Epidermal melanocyte (primary cell): ENCODE measurements at regions not wholly inside any gene's neighbourhood (a gene's known extent, or its start where the extent isn't known, plus 50 kb on each side); places are given as distances from the start of the nearest gene placed in this dataset.

Source experiments
- DNase-seq: peaks from one replicate; pipeline ENCODE4 v3.0.0; 2011; ENCODE audit warnings: low spot score; ENCODE audit not compliant: insufficient read length

DNA sequence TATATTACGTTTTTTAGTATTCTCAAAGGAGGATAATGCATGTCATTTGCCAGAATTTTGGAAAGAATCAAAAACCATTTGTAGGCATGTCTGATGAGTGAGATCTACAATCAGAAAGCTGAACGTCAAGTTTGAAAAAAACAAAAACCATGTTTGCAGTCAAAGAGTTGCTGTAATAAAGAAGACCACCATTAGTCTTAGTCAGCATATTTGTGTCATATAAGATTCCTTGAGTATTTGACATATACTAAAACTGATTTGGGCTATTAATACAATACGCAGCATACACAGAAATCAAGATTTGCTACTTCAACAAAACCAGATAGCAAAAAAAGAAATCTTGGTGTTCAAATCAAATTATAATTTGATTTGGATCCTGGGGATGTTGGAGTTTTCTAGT lies 247.5 kb downstream of the SAMD5 start:
- DNase-seq, result no peak

DNA sequence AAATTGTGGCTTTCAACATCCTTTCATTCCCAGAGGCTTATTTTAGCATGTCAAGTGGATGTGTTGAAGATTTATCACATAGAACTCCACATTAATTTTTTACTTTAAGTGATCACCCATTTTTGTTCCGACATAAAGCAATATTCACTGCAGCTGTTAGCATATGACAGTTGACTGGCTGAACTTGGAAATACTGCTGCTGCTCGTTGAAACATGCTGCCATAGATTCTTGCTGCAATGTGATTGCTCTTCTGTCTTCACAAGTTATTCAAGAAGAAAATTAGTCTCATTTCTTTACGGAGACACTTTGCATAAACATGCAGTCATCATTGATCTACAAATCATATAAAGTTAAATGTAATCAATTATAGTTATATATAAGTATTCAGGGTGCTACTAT lies 248.4 kb downstream of the SAMD5 start:
- DNase-seq, result no peak

DNA sequence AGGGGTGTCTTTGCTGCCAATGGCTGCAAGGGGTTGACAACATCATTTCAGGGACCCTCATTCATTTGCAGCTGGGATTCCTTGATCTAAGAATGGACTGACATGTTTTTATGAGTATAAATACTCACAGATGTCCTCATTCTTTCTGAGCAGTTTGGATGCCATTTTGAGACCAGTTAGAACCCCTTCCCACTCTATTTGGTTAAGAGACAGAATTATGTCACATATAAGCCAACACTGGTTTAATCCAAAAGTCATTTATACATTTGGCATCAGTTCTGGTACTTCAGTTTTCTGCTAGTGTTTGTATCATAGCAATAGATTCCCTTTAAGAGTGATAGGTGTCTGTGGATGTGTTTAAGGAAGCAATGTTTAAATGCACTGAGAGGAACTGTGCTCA lies 248.8 kb downstream of the SAMD5 start:
- DNase-seq, result no peak

DNA sequence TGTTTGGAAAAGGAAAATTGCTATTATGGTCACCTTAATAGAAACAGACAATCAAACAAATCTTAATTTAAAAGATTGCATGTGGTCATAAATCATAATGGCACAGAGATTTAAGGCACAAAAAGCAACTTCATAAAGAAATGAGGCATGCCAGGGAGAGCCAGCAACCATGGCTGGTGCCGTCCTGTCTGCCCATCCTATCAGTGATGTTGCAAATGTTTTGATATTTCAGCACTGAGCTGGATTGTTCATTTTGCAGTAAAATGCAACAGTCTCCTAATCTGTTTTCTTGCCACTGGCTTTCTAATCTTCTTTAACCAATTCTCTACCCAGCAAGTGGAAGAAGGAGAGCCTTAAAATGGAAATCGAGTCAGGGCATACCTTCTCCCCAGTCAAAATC lies 249.8 kb downstream of the SAMD5 start:
- DNase-seq, result no peak

DNA sequence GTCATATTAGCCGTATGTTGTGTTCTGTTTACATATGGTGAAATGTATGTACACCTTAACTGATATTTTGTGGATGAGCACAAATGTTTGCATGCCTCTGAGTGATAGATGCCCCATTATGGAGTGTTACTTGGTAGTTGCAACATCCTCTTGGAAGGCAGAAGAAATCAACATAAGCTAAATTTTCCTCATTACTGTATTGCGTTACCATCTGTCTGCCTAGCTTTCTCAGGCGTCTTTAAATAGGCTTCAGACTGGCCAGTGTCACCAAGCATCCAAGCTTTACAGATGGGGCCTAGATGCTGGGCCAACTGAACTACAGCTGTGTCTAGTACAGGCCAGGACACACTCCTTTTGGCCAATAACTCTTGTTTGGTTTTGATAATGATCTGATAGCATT lies 250.6 kb downstream of the SAMD5 start:
- DNase-seq, result no peak

DNA sequence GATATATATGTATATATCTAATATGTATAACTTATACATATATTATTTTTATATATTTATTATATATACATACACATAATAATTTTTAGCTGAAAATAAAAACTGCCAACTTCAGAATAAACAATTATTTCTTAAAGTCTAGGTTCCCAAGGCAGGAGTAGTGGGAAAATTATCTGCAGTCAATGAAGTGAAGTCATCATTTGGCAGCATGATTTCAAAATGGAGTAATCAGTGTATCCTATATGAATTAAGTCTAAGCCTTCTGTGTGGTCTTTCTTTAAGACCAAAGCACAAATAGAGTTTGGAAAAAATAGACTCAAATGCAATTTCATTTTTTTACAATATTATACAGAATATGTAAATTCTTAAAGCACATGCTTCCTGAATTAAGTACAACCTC lies 251.0 kb downstream of the SAMD5 start:
- no peak for DNase-seq

DNA sequence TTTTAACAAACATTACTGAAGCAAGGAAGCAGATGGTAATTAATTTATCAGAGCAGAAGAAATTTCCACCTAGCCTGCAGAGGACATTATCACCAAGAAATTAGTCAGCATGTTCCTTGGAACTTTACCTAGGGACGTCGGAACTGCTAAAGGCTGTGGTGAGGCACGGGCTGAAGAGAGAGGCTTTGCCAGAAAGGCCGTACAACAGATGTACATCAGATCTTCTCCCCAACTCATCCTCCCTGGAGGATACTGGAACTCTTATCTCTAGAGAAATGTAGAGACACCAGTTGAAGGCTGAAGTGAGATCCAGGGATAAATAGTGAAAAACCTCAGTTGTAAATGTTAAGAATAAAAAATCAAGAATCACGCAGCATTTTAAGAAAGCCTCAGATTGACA lies 257.1 kb downstream of the SAMD5 start:
- DNase-seq, result no peak

DNA sequence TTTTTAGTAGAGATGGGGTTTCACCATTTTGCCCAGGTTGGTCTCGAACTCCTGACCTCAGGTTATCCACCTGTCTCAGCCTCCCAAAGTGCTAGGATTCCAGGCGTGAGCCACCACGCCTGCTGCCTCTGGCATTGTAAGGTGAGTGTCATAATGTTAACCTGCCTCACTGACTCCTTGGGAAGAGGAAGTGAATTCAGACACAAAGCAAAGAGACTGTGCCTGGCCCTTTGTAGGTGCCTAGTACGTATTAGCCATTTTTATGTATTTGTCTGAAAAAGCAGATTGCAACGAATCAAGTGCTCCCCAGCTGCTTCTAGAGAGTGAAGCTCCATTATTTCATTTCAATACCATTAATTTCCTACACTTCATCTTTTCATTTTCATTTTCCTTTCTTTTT lies 260.5 kb downstream of the SAMD5 start:
- DNase-seq, result no peak

DNA sequence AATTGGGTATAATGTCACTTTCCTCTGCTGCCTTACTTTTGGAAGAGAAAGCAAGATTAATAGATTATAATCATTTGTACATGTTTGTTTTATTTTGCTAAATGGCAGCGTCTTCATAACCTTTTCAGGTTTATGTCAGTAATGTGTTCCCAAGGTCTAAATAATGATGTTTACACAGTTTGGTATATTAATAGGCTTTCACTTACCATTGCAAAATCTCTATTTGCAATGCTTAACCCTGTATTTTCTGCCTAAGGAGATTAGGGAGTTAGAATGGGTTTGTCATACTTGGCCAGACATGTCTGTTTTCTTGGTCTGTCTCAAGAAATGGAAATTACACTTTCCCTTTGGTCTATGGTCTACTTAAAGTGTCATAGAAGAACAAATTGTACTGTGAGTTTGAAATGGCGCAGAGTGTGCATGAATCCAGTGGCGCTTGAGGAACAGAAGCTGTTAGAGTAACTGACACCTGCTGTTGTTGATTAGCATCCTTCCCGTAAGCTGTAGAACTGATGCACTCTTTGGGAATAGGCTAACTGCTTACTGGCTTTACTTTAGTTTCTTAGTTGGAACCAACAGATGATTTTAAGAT lies 261.1 kb downstream of the SAMD5 start:
- DNase-seq, result no peak

DNA sequence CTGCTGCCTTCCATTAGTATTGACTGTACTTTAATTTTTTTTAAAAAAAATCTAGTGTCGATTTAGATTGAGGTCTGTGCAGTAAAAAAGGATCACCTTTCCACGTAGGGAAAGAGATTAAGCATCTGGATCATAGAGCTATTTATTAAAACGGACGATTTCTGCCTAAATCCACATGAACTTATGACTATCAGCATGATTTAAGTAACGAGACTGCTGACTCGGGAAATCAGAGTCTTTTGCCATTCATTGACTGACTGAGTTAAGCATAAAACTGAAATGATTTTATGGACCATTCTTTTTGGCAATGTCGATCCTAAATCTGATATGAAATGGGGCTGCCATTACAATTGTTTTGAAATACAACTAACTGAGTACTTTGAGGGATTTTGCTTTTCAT lies 261.7 kb downstream of the SAMD5 start:
- no peak for DNase-seq

DNA sequence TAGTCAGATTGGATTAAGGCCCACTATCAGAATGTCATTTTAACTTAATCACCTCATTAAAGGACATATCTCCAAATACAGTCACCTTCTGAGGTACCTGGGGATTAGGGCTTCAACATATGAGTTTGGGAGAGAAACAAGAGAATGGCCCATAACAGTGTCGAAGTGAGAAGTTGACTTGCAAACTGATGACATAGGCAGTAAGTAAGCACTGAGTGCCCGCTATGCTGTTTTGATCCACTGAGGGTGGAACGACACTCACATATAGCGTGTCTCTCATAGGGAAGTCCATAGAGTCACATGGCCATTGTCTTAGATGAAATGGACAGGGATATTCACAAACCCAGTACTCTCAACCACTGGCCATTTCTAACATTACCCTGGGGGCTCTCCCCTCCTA lies 264.2 kb downstream of the SAMD5 start:
- no peak for DNase-seq

DNA sequence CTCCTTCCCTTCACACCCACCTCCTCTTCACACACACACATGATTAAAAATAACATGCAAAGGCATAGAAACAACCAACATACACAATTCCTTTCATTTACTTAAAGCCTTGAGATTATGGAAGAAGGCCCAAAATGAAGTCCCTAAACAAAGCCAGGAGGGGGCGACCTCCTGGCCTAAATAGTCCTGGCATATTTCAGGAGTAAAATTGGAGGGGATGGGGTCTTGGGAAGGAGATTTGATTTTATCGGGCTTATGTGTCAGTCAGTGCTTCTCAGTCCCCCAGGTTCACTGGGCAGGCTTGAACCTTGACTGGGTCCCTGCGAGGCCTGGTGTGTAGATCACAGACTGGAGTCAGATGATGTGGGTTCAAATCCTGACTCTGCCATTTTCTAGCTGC lies 266.4 kb downstream of the SAMD5 start:
- DNase-seq, result no peak

DNA sequence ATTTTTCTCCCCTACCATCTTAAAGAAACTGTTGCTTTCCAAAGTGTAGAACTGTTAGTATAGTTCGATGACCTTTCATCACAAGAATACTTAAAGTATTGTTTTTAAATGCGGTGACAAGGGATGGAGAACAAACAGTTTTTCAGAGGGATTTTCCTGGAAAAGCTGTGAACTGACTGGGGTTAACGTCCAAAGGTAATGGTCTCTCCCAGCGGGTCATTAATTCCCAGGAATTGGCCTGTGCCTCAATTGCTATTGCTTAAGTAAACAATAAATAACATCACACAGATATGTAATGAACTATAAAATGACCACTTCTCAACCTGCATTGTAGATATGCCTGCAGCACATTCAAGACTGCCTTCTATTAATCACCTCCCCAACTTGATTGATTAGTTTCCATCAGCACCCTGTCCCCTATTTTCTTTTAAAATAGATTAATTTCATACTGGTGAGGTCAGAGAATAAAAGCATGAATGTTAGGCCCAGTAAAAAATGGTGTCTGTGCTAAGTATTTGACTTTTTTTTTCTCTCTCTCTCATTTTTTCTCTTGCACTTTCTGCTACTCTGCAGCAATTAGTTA lies 268.2 kb downstream of the SAMD5 start:
- DNase-seq, result no peak

DNA sequence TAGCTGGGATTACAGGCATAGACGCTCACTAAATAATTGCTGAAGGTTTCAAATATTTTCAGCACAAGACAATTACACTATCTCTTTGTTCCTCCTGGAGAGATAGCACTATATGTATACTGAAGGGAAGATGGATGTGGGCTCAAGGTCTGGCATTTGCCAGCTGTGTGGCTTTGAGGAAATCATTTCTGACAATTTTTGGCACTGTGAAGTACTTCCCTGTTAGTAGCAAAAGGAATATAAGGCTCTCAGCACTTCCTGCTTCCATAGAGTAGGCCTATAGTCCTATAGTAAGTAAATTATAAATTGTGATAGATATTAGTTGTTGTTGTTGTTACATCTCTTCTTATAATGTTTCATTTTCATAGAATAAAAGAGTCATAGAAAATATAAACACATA lies 271.1 kb downstream of the SAMD5 start:
- no peak for DNase-seq

DNA sequence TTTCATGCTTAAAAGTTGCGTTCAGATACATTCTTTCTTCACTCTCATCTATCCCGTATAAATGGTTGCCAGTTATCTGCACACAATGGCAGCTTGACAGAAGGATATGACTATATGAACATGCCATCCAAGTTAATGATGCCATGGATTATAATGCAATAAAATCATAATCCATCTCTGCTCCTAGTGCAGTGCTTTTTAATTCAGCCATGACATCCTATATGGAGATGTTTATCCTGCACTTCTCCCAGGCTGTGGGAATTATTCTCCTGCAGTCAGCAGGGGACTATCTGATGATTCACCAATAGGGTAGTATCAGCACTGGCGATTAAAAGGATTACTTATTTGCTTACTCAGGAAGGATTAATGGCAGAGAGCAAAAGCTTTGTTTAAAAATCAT lies 273.8 kb downstream of the SAMD5 start:
- DNase-seq, result no peak

DNA sequence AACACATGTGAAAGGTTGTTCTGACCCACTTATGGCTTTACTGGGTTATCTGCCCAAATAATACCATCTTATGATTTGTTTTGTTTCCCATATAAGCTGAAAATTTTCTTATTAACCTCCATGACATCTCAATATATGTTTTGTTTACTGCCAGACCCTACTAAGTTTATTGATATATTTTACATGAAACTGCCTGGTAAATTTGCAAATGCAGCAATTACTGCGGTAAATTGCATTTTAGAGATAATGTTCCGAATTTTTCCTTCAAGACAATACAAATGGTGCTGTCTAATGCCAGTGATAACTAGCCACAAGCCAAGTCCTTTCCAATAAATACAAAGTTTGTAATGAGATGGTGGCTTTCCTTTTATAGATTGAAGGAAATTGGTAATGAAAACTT lies 275.9 kb downstream of the SAMD5 start:
- DNase-seq, result no peak

DNA sequence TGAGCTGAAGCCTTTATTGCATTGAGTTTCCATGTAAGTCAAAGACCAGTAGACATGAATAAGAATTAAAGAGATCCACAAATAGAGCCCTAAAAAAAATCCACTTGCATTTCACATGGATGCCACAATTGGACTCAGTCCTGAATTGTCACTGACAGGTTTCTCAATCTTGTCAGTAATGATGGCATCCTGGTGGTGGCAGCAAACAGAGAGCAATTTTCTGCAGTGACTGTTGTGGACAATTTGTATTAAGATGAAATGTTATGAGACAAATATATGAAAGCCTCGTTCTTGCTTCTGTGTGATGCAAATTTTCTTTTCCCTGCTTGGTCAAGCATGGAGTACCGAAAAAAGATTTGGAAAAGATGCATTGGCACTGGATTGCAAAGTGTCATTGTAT lies 278.9 kb downstream of the SAMD5 start:
- no peak for DNase-seq

DNA sequence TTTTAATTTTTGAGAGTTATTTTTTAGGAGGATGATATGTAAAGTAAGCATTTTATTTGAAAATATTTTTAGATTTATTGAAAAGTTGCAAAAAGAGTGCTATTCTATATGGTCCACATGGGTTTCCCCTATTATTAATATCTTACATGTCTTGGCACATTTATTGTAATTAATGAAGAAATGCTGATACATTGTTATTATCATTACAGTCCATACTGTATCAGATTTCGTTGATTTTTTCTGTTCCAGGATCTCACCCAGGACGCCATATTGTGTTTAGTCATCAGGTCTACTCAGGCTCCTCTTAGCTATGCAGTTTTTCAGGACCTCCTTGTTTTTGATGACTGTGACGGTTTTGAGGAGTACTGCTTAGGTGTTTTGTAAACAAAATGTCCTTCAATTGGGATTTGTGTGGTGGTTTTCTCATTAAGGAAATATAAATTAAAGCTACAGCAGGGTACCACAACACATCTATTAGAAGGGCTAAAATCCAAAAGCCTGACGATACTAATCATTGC lies 281.0 kb downstream of the SAMD5 start:
- DNase-seq, result no peak

DNA sequence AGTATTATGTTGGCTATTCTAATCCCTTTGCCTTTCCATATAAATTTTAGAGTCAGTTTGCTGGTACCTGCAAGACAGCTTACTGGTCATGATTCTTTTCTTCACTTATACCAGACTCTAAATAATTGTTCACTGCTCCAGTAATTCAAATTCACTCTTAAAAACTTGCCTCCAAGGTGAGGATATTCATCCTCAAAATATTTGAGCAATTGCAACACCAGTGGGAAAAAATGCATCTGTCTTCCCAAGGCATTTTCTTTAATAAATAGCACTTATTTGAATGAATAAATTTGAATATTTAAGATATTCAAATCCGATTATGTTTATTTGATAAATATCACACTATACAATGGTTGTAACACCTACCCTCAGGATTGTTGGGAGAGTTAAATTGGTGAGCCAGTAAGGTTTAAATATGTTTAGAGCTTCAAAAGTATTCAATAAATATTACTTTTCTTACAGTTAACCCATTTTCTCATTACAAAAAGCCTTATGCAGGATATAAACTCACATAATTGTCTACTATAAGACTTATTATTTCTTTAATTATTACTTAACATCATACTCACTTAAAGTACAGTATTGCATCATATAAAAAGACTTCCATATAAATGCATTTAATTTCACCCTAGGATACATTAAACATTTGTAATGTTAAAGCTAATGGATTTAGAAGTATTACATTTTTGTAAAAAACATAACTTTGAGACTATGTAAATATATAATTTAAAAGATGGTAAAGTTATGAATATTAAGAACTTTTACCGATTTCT lies 285.6 kb downstream of the SAMD5 start:
- DNase-seq, result no peak

DNA sequence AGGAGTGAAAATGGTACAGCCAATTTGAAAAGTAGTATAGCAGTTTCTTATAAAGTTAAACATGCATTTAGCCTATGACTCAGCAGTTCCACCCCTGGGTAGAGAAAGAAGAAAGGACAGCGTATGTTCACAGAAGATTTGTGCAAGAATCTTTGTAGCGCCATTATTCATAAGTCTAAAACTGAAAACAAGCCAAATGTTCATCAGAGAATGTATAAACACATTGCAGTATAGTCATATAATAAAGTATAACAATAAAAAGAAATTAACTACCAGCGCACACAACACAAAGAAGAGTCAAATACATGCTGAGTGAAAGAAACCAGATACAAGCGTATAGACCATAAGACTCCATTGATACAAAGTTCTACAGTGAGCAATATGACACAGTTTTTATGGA lies 294.0 kb downstream of the SAMD5 start:
- no peak for DNase-seq

DNA sequence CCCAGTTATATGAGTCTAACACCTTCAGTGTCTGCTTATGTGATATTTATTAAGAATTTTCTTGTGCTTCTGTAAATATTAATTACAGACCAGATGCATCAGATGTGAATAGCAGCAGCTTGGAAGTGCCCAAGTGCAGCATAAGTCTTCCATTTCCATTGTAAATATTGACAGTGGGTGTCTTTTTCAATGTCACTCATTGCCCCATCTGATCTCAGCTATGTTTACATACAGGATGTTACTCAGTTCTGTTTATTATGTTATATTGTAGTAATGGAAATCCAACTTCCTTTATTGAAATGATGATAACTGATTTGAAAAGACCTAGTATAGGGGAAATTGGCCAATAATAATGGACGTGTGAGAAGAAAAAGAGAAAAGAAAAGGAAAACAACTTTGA lies 296.7 kb downstream of the SAMD5 start:
- DNase-seq, result no peak

DNA sequence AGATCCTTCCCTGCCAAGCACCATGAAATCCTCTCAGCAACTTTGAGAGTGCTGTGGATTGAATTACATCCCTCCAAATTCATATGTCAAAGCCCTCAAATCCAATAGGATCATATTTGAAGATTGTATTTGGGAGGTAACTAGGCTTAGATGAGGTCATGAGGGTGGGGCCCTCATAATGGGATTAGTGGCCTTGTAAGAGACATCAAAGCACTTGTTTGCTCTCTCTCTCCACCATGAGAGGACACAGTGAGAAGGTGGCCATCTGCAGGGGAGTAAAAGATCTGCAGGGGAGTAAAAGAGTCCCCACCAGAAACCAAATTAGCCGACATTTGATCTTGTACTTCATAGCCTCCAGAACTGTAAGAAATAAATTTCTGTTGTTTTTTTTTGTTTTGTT lies 298.2 kb downstream of the SAMD5 start:
- no peak for DNase-seq

DNA sequence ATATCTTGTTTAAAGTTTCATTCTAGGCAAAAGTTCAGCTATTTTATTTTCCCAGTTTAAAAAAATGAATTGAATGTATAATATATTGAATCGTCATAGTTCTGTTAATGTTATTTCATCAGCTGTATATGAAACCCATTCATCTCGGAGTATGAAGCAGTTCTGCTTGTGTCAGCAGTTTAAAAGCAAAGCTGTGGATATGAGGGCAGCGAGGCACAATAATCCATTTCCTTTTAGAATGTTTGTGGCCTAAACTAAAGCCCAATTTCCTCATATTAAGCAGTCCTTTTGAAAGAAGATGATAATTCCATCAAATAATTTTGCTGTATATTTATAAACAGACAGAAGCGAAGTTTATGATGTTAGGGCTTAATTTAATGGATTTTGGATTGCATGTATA lies 300.1 kb downstream of the SAMD5 start:
- DNase-seq, result no peak
